ENCODE measurements at regions not wholly inside any gene's neighbourhood (a gene's known extent, or its start where the extent isn't known, plus 50 kb on each side); places are given as distances from the start of the nearest gene placed in this dataset.

GRCh38 chr2:41871080-41871479 lies 176.7 kb upstream of the PKDCC start:
- TF ChIP-seq, protein P1, sequence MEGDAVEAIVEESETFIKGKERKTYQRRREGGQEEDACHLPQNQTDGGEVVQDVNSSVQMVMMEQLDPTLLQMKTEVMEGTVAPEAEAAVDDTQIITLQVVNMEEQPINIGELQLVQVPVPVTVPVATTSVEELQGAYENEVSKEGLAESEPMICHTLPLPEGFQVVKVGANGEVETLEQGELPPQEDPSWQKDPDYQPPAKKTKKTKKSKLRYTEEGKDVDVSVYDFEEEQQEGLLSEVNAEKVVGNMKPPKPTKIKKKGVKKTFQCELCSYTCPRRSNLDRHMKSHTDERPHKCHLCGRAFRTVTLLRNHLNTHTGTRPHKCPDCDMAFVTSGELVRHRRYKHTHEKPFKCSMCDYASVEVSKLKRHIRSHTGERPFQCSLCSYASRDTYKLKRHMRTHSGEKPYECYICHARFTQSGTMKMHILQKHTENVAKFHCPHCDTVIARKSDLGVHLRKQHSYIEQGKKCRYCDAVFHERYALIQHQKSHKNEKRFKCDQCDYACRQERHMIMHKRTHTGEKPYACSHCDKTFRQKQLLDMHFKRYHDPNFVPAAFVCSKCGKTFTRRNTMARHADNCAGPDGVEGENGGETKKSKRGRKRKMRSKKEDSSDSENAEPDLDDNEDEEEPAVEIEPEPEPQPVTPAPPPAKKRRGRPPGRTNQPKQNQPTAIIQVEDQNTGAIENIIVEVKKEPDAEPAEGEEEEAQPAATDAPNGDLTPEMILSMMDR (IDR thresholded peaks at IDR 0.05): peak in 1 of 3 donors; percentile 16
- no peak for TF ChIP-seq POLR2A (IDR thresholded peaks at IDR 0.05)
